Limb (tissue), 2 donors: ENCODE measurements at regions not wholly inside any gene's neighbourhood (a gene's known extent, or its start where the extent isn't known, plus 50 kb on each side); places are given as distances from the start of the nearest gene placed in this dataset.
A peak's percentile ranks its signal among the peaks of the same experiment; 100 is the strongest.

Source experiments
- DNase-seq, 2 donors: peaks; one replicate each; pipeline ENCODE4 v3.0.0-alpha.2; 2016; ENCODE audit errors: extremely low spot score in 2 of 2

DNA sequence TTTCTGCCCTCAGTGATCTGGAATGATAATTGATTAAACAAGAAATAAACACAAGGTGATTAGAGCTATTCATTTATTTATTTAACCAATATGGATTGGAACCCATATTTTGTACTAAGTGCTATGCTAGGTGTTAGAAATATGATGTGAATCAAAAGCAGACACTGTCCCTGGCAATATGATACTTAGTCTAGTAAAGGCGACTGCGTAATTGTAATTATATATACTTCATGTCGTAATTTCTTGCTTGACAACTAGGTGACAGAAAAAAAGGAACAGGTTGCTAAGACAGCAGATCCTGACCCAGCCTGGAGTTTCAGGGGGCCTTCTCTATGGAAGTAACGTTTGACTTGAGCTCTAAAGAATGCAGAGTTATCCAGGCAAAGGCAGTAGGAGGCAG, 236.5 kb upstream of the F9 start:
- no peak for DNase-seq

DNA sequence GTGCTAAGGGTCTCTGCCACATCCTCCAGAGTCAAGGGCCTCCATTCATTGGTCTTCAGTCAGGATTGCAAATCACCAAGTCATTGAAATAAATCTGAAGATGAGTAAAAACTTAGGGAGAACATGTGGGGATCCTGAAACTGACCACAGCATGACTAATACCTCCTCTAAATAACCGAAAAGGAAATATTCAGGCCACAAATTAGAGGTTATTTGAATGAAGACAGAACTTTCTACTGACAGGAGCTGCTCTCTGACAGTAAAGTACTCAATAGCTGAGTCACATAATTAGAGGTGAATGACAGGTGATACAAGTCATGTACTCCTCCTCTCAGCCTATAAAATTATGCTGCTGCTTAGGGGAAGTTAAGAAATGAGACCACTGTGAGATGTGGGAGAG, 240.2 kb upstream of the F9 start:
- no peak for DNase-seq

DNA sequence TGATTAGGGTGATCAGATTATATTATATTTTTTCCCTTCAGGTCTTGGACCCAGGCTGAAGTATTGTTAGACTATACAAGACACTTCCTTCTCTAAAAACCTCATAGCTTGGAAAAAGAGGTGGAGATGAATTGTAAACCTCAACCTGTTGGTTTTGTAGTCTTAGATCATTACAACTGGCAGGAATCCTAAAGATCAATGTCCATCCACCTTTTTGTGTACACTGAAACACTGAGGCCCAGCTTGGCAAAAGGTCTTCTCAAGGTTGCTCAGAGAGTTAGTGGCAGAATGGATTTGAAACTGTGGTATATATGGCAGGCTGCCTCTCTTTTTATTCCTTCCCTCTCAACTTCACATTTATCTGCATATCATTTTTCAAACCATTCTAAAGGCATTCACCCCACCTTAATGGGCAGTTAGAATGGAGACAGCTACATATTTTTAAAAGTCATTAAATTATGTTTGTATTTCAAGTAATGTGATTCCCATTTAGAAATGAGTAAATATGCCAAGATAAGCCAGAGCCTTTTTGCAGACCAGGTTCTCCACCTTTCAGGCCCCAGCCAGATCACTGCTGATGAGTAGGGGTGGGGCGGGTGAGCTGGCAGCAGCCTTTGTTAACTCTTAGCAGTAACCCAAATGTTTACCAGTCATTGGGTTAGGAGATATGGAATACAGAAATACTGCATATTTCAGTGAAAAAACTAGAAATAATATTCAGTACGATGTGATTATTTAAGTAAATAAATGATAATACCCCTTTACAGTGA, 243.2 kb upstream of the F9 start:
- no peak for DNase-seq

DNA sequence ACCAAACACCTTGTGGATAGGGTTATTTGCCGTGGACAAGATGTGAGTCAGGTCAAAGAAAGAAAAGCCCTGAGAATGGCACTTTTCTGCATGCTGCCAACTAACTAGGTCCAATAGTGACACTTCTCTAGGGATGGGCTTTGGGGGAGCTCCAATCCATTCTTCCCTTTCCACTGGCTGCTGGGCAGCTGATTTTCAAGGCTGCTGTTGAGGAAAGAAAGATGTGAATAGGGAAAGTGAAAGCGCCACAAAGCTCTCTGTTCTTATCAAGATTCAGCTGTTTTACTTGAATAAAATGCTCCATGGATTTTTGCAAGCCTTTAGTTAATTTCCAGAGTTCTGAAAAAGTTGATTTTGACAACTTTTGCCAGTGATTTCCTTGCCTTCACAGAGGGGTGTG, 244.2 kb upstream of the F9 start:
- no peak for DNase-seq

DNA sequence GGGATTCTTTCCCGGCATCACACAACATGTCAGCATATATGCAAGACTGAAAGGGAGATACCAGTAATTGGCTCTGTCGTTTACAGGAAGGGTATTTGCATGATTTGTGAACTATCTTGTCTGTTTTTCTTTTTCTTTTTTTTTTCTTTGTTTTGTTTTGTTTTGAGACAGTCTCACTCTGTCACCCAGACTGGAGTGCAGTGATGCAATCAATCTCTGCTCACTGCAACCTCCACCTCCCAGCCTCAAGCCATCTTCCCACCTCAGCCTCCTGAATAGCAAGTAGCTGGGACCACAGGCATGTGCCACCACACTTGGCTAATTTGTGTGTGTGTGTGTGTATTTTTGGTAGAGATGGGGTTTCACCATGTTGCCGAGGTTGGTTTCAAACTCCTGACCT, 262.7 kb upstream of the F9 start:
- no peak for DNase-seq

DNA sequence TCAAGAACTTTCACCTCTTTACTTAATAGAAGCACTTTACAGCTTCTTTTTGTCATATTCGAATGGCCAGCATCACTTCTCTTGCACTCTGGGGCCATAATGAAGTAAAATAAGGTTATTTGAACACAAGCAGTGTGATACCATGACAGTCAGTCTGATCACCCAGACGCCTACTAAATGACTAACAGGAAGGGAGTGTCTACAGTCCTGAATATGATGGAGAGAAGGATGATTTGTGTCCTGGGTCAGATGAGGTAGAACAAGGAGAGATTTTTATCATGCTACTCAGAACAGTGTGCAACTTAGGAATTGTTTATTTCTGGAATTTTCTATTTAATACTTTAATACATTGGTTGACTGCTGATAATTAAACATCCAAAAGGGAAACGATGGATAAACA, 284.2 kb upstream of the F9 start:
- DNase-seq = no peak

DNA sequence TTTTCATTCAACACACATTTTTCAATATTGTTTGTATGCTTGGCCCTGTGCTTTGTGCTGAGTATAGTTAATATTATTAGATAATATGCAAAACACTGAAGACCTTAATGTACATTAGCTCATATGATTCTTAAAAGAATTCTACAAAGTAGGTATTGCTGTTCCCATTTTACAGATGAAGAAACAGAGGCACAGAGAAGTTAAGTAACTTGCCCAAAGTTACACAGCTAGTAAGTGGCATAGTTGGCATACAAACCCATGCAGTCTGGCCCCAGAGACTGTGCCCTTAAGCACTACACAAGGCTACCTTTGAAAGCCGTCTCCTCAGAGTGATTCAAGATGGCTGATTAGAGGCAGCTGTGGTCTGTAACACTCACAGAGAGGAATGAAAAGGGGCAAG, 293.4 kb upstream of the F9 start:
- DNase-seq = no peak

DNA sequence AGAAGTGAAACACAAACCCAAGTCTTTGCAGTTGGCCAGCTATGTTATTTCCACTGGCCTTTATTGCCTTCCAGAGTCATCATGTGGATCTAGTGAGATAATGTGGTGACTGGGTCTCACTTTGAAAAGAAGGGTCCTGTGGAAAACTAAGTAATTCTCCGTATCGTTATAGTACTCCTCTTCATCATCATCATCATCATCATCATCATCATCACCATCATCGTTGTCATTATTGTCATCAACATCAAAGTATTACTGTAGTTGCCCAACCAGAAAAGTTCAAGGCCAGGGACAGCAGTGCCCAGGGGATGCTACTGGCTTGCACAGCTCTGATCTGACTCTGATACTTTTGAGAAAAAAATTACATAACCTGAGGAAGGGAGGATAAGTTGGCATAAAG, 295.6 kb upstream of the F9 start:
- no peak for DNase-seq

DNA sequence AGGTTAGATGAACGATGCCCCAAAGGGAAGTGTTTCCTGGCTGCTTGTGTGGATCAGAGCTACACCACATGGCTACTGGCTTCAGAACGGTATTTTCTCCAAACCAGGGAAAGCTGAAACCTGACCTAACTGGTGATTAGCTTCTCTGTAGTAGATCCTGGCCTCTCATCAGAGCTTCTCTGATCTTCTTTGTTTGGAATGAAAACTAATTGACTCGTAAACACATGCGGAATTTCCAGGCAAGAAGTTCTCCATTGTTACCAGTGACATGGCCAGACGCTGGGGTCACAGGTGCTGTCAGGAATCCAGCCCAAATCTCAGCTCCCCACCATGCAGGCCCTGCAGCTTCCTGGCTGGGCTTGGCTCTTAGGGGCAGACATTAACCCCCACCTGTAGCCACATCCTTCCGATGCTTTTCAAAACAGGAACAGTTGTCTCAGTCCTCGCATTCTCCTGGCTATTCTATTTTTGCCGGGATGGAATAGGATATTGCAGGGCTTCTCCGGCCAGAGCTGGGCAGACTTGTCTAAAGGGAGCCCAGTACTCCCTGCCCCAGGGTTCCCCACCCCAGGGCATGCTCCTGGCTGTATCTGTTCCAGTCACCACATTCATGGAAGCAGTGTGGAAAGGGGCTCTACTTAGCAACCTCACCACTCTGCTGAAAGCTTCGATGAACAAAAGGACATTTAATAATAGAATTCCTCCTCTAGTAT, 305.4 kb upstream of the F9 start:
- DNase-seq = no peak

DNA sequence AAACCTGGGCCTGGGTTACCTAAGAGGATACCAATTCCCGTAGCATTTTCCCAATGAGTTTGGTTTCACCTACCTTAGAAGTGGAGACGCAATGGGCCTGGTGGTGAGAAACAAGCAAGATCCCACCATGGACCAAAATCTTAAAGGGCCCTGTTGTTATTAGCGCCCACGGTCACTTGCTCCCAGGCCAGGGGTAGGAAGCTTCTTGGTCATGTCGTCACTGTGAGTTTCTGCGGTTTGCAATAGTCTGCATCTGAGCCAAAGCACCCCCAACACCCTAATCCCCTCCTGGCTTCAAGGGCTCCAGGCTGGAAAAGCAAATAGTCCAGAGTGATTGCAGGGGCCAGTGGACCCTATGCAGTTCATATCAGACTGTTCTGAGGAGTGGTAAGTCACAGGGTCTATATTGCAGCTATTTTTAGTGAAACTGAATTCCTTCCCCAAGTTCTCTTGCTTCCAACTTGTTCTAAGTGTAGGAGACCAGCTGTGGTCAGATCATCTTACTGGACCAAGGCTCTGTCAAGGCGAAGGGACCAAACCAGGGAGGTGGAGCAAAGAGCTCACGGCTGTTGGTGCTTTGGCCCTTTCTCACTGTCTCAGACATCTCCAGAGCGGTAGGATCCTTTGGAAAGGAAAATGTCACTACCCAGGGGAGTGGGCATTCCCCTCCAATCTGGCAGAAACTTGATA, 307.9 kb upstream of the F9 start:
- no peak for DNase-seq

DNA sequence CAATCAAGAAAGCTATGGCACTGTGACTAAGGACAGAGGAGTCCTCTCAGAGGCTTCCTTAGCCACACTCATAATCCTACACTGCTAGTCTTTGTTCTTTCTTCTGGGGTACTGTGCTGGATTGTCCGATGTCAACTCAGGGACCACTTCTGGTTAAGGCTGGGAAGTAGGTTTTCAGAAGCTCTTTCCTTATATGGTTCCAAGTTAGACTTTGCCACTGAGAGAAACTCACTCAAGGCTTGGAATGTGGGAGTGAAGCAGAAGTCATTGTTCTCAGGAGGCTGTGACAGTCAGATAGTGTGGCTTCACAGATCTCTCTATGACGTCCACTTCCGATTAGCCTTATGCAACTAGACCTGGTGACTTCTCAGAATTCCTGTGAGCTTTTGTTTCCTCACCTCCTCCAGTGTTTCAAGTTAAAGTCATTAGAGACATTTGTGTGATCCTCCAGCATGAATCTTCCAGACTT, 317.3 kb upstream of the F9 start:
- no peak for DNase-seq

DNA sequence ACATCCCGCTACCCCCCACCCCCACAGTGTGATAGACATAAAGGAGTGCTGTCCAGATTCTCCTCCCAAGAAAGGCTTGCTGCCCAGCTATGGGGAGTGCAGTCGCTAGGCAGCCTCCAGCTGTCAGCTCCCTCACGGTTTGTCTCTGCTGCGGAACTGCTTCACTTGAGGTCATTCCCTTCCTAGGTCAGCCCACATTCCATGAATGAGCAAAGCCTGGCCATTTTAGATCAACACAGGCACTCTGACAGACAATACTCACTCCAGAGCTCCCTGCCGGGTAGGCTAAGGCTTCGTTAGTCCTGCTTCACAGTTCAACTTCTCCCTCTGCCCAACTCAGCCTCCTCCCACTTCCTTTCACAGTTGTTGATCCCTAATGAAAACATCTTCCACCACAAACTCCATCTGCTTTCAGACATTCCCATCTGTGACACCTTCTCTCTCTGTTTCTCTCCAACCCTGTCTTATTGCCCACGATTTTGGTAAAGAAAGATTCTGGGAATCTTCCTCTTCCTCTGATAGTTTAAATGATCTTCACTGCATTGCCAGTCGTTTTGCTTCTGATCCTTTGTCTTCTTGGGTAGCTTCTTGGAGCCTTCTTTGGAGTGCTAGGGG, 318.9 kb upstream of the F9 start:
- DNase-seq = no peak

DNA sequence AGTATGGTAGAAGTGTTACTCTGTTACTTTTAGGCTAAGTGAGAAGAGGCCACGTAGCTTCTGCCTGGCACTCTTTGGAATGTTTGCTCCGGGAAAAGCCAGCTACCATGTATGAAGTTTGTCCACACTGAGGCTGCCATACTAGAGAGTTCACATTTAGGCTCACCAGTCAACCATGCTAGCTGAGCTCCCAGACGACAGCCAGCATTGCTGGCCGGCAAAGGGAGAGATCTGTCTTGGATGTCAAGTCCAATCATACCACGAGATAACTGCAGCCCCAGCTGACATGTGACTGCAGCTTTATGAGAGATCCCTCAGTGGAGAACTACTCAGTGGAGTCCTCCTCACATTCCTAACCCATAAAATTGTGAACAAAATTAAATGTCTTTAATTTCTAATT, 321.2 kb upstream of the F9 start:
- no peak for DNase-seq

DNA sequence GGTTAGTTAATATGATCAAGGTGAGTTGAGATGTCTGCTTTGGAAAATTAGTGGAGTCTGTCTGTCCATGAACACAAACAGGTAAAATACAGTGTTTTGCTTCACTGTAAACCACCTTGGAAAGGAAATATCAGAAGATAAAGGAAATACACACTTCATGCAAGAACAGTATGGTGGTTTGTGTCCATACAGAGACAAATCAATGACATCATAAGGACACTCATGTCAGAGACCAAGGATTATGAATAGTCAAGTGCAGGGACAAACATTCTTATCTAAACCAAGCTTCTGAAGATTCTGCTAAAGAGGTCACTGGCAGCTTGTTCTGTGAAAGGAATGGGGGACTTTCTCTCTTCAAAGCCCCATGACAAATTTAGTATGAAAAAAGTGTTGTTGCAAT, 322.9 kb upstream of the F9 start:
- no peak for DNase-seq

DNA sequence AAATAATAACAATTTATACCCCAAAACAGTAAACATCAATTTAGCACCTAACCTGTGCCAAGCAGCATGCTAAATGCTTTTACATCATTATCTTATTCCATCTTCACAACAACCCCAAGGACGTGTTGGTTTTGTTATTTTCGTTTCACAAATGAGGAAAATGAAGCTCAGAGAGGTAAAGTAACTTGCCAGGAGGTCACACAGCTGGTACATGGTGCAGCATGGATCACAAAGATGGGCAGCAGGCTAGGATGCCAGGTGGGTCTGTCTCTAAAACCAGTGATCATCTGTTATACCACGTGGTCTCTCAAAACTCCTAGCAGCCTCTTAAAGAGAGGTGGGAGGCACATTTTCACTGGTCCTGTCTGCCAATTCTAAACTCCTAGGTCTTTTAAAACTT, 323.6 kb upstream of the F9 start:
- DNase-seq = no peak

DNA sequence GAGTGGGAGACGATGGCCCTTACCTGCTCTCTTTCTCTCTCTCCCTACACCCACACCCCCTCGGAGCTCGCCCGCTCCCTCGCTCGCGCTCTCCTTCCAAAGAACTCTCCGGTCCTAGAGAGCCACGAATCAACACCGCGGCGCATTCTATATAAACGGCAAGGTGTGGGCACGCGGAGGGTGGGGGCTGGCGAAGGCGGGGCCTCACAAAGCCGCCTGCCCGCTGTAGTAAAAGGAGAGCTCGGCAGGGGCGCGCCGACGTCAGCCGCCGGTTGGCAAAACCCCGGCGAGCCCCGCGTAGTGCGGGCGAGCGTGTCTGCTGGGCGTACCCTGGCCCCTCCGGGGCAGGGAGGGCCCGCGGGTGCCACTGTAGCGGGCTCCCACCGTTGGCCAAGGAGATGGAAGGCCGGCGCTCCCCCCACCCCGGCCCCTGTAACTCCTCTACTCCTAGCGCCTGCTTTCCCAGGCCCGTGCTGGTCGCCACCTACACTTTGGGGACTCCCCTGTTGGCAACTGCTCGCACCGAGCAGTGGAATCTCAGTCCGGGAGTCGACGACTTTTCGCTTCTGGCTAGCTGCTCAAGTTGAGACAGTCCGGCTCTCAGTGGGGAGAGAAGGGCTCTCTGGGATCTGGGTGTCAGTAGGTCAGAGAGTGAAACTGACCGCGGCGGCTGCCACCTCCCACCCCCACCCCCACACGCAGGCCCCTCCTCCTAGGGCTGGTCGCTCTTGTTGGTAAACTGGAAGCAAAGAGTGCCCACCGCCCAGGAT, 325.5 kb upstream of the F9 start:
- peak in 1 of 2 donors; percentile 75 for DNase-seq

DNA sequence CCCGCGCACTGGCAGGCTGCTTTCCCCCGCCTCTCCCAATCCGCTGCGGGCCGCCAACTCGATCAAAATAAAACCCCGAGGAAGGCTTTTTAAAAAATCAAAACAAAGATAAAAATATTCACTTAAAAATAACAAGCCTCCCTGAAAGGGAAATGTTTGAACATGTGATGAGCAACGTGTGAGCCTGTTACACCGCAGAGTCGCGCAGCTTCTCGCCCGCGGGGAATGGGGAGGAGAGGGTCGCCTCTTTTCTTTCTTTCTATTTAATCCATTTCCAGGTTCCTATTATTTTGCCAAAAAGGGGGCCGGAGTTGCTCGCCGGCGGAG, 326.0 kb upstream of the F9 start:
- DNase-seq = no peak

DNA sequence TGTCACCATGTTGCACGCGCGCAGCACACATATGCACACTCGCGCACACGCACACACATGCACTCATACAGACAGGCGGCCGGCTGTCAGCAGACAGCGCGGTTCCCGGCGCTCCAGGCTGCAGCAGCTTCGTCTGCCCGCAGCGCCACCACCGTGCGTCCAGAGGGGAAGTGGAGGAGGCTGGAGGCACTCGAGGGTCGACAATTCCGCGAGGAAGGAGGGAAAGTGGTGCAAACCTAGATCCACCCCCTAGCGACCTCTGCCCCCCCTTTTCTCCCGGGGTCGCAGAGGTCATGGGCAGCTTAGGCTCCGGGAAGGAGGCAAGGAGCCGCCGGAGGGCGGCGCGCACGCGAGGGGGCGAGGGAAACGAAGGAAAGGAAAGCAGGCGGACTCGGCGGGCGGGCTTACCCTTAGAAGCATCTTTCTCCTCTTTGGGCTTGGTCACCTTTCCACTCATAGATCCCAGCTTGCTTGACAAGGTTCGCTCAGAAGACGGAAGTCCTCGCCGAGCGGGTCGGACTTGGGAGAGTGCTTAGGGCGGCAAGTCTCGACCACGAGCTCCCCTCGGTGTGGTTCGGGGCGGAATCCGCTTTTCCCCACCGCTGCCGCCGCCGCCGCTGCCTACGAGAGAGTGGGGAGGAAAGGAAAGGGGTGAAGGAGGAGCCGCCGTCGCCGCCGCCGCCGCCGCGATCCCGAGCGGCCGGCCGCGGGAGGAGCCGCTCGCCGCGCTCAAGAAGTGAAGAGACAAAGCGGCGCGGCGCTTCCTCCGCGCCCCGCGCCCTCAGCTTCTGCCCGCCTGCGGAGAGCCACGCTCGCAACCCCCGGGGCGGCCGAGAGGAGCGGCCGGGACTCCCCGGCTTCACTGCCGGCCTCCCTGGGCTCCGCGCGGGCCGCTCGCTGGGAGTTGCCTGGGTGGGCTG, 326.6 kb upstream of the F9 start:
- DNase-seq = peak in 1 of 2 donors; percentile 57

DNA sequence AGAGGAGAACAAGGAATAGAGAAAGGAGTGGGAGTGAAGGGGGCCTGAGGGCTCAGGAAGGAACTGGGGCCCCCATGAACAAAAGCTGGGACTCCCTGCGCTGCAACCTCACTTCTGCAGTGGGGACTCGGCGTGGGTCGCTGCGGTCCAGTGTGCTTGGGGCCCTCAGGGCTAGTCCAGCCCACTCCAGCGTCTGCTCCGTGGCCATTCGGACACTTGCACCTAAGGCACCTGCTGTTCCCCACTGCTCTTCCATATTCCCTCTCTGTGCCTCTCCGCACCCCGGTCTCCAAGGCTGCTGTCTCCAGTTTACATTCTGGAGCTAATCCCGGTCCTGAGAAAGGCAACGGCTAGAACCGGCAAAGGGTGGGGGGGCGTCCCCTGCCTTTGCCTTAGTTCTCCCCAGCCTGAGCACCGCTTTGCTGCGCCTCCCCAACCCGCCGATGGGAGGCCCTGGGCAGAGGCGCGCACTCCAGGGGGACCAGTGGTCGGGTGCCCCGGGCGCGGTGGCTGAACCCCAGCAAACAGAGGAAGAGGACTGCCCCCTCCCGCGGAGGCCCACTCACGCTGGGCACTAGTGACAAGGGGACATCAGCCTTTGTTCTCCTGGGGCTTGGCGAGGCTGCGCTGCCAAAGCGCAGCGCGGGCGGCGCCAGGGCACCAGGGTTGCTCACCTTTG, 327.7 kb upstream of the F9 start:
- DNase-seq = peak in 1 of 2 donors; percentile 34

DNA sequence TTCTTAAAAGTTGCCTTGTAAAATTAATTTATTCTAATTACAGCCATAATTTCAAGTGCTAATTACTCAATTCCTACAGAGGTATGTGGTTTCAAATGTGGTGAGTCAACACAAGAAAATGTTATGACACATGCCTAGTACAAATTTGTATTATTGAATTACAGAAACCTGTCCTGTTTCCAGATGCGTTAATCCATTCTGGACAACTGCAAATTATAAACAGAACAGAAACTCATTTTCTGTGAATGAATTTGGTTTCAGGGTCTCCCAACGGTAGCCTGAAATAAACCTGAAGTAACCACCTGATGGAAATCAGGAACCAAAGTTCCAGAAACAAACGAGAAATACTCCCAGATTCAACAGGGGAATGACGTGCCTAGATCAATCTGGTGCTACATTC, 328.6 kb upstream of the F9 start:
- no peak for DNase-seq
